Activated naive CD4-positive, alpha-beta T cell treated with anti-CD3 and anti-CD28 coated beads for 36 hours (primary cell): ENCODE measurements at regions not wholly inside any gene's neighbourhood (a gene's known extent, or its start where the extent isn't known, plus 50 kb on each side); places are given as distances from the start of the nearest gene placed in this dataset.
"Not testable (repeated sequence)": the region's sequence is repeated elsewhere in the genome, so short reads cannot be mapped to it uniquely, and the experiment has no call there.

Source experiments
- CTCF ChIA-PET: fragments of 350-600 bp; sonication (Branson Sonifier 250); formaldehyde crosslinking; loops from one replicate; lab custom pipeline; 2021; ENCODE audit warnings: antibody characterized with exemption; lab: Charles Lee
- DNase-seq: peaks from one replicate; pipeline ENCODE4 v3.0.0-alpha.2; 2020
- H3K27ac Mint-ChIP-seq: one replicate; pipeline ENCODE4 v1.8.0; 2021; ENCODE audit warnings: mild to moderate bottlenecking, mixed read lengths
- H3K27me3 Mint-ChIP-seq: one replicate; pipeline ENCODE4 v1.8.0; 2021; ENCODE audit warnings: low read depth, mixed read lengths
- H3K36me3 Mint-ChIP-seq: one replicate; pipeline ENCODE4 v1.8.0; 2021; ENCODE audit warnings: low read depth, mixed read lengths
- H3K4me1 Mint-ChIP-seq: one replicate; pipeline ENCODE4 v1.8.0; 2021; ENCODE audit warnings: low read depth, mixed read lengths
- H3K4me3 Mint-ChIP-seq: one replicate; pipeline ENCODE4 v1.8.0; 2021; ENCODE audit warnings: mild to moderate bottlenecking, moderate library complexity, mixed read lengths
- H3K9me3 Mint-ChIP-seq: one replicate; pipeline ENCODE4 v1.8.0; 2021; ENCODE audit warnings: mixed read lengths
- intact Hi-C: fragments of 100-400 bp; cut with micrococcal nuclease; formaldehyde crosslinking; loops from one replicate; pipeline ENCODE4 v1.15.1; 2023

GRCh38 chr11:3537254-3537653, 104.5 kb downstream of the ART5 start:
- CTCF ChIA-PET, intact Hi-C loops, H3K4me1 Mint-ChIP-seq, H3K27ac Mint-ChIP-seq, DNase-seq, H3K36me3 Mint-ChIP-seq, H3K4me3 Mint-ChIP-seq: not testable (repeated sequence)
- H3K27me3 Mint-ChIP-seq: peaks cover 19% of the 10 kb centered on the region
- H3K9me3 Mint-ChIP-seq: peaks cover 17% of the 10 kb centered on the region

GRCh38 chr11:3532958-3533357, 108.8 kb downstream of the ART5 start:
- intact Hi-C loops, H3K27ac Mint-ChIP-seq: not testable (repeated sequence)
- H3K27me3 Mint-ChIP-seq: peaks cover 16% of the 10 kb centered on the region

GRCh38 chr11:3531280-3531679, 110.5 kb downstream of the ART5 start:
- DNase-seq, H3K4me1 Mint-ChIP-seq, CTCF ChIA-PET, H3K27ac Mint-ChIP-seq, H3K36me3 Mint-ChIP-seq, intact Hi-C loops, H3K9me3 Mint-ChIP-seq, H3K4me3 Mint-ChIP-seq: not testable (repeated sequence)
- H3K27me3 Mint-ChIP-seq: peaks cover 13% of the 10 kb centered on the region

More at GRCh38 chr11:3532958-3533357, 108.8 kb downstream of the ART5 start:
- H3K4me1 Mint-ChIP-seq, DNase-seq, CTCF ChIA-PET, H3K9me3 Mint-ChIP-seq, H3K36me3 Mint-ChIP-seq, H3K4me3 Mint-ChIP-seq: not testable (repeated sequence)

- H3K9me3 Mint-ChIP-seq, DNase-seq, H3K27me3 Mint-ChIP-seq, CTCF ChIA-PET, H3K36me3 Mint-ChIP-seq, H3K4me3 Mint-ChIP-seq, H3K4me1 Mint-ChIP-seq, intact Hi-C loops, H3K27ac Mint-ChIP-seq: not testable (repeated sequence)
Observed at GRCh38 chr11:3523567-3523966, 118.2 kb downstream of the ART5 start.

- intact Hi-C loops, H3K27ac Mint-ChIP-seq, H3K4me3 Mint-ChIP-seq, H3K9me3 Mint-ChIP-seq, DNase-seq, H3K36me3 Mint-ChIP-seq, CTCF ChIA-PET, H3K27me3 Mint-ChIP-seq, H3K4me1 Mint-ChIP-seq: not testable (repeated sequence)
Observed at GRCh38 chr11:3520905-3521304, 120.9 kb downstream of the ART5 start.

GRCh38 chr11:3519841-3520240, 122.0 kb downstream of the ART5 start:
- H3K36me3 Mint-ChIP-seq, CTCF ChIA-PET, H3K4me1 Mint-ChIP-seq, H3K9me3 Mint-ChIP-seq, H3K27me3 Mint-ChIP-seq, intact Hi-C loops, H3K27ac Mint-ChIP-seq, H3K4me3 Mint-ChIP-seq, DNase-seq: not testable (repeated sequence)

- H3K9me3 Mint-ChIP-seq, CTCF ChIA-PET, H3K36me3 Mint-ChIP-seq, intact Hi-C loops, H3K4me3 Mint-ChIP-seq, H3K4me1 Mint-ChIP-seq, H3K27me3 Mint-ChIP-seq, DNase-seq, H3K27ac Mint-ChIP-seq: not testable (repeated sequence)
Observed at GRCh38 chr11:3516934-3517567, 124.7 kb downstream of the ART5 start.

GRCh38 chr11:3516345-3516933, 125.4 kb downstream of the ART5 start:
- intact Hi-C loops, DNase-seq, H3K27ac Mint-ChIP-seq, H3K4me3 Mint-ChIP-seq, H3K9me3 Mint-ChIP-seq, H3K36me3 Mint-ChIP-seq, H3K27me3 Mint-ChIP-seq, CTCF ChIA-PET: not testable (repeated sequence)
- peaks cover 13% of the 10 kb centered on the region for H3K4me1 Mint-ChIP-seq

GRCh38 chr11:3514635-3515424, 127.0 kb downstream of the ART5 start:
- intact Hi-C loops, DNase-seq, H3K9me3 Mint-ChIP-seq, H3K36me3 Mint-ChIP-seq, H3K27me3 Mint-ChIP-seq, CTCF ChIA-PET: not testable (repeated sequence)
- H3K4me1 Mint-ChIP-seq: peaks cover 15% of the 10 kb centered on the region
- H3K27ac Mint-ChIP-seq: peak overlapping the region; percentile 51
- H3K4me3 Mint-ChIP-seq: peak overlapping the region; percentile 19

- Mint-ChIP-seq H3K4me1 (peaks cover 15% of the 10 kb centered on the region), H3K4me3 (peak overlapping the region; percentile 21), H3K27ac (peak overlapping the region; percentile 62)
- CTCF ChIA-PET, H3K36me3 Mint-ChIP-seq, H3K27me3 Mint-ChIP-seq, intact Hi-C loops, H3K9me3 Mint-ChIP-seq, DNase-seq: not testable (repeated sequence)
Observed at GRCh38 chr11:3513311-3513710, 128.5 kb downstream of the ART5 start.

GRCh38 chr11:3512751-3513150, 129.0 kb downstream of the ART5 start:
- H3K4me1 Mint-ChIP-seq: peaks cover 15% of the 10 kb centered on the region
- intact Hi-C loops, H3K9me3 Mint-ChIP-seq, CTCF ChIA-PET, H3K27me3 Mint-ChIP-seq, DNase-seq, H3K36me3 Mint-ChIP-seq: not testable (repeated sequence)
- peak overlapping the region; percentile 58 for H3K27ac Mint-ChIP-seq
- peak overlapping the region; percentile 60 for H3K4me3 Mint-ChIP-seq

GRCh38 chr11:3512133-3512703, 129.6 kb downstream of the ART5 start:
- CTCF ChIA-PET: interaction anchor here (0.7 kb wide), 1 partner anchor 59 kb away, joined by 4 read pairs; no protein-coding TSS in a partner anchor
- H3K36me3 Mint-ChIP-seq, intact Hi-C loops, H3K27me3 Mint-ChIP-seq, H3K9me3 Mint-ChIP-seq: not testable (repeated sequence)
- Mint-ChIP-seq H3K4me3 (peak overlapping the region; percentile 60), H3K4me1 (peaks cover 15% of the 10 kb centered on the region), H3K27ac (peak overlapping the region; percentile 58)
- DNase-seq: peak; percentile 50
